Inflammatory macrophage treated with lipopolysaccharide for 4 hours (primary cell): ENCODE measurements at regions not wholly inside any gene's neighbourhood (a gene's known extent, or its start where the extent isn't known, plus 50 kb on each side); places are given as distances from the start of the nearest gene placed in this dataset.
"Not testable (repeated sequence)": the region's sequence is repeated elsewhere in the genome, so short reads cannot be mapped to it uniquely, and the experiment has no call there.

Source experiments
- DNase-seq: peaks from one replicate; pipeline ENCODE4 v3.0.0-alpha.2; 2020

DNA sequence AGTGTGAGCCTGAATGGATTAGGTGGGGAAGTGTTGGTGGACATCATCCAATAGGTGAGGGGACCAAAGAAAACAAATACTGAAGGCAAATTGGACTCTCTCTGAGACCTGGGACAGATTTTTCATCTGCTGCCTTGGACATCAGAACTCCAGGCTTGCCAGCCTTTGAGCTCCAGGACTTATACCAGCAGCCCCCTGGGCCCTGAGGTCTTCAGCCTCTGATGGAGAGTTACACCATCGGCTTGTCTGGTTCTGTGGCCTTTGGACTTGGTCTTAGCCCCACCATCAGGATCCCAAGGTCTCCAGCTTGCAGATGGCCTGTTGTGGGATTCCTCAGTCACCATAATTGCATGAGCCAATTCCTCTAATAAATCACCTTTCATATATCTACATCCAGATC is 80.8 kb upstream of the SLC8A3 start:
- DNase-seq = no peak

DNA sequence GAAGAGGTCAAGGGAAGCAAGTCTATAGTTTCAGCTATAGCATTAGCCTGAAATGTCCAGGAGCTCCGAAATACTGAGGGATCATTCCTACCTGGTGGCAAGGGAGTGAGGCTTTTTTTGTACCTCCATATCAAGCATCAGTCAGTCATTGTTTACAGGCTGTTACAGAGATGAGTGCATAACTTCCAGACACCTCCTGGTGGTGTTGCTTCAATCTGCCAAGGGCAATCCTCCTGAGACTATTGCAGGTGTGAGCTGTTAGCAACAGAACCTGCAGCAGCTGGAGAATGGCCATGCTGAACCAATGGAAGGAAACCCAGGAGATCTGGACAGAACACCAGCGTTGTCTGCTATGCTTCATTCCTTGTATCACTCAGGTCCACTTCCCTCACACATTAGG is 80.0 kb upstream of the SLC8A3 start:
- DNase-seq = no peak

DNA sequence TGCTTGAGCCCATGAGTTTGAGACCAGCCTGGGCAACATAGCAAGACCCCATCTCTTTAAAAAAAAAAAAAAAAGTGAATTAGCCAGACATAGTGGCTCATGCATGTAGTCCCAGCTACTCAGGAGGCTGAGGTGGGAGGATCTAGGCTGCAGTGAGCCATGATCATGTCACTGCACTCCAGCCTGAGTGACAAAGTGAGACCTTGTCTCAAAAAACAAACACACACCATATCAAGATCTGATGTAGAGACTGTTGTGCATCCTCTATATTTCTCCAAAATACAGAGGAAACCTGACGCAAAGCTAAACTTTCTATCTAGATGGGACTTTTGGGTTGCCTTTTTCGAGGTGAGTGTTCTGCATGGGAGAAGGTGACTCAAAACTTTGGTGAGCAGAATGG is 77.4 kb upstream of the SLC8A3 start:
- no peak for DNase-seq

DNA sequence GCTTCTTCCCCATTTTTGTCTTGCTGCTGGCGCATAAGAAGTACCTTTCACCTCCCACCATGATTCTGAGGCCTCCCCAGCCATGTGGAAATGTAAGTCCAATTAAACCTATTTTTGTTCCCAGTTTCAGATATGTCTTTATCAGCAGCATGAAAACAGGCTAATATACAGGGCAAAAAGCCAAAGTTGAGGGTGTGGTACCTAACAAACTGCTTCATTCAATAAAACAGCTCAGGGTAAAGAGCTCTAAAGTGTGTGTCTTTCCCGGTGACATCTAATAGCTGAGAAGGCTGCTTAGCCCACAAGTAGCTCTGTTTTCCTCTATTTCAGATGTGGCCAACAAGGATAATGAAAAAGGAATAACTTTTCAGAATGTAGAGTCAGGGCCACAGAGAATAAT is 76.7 kb upstream of the SLC8A3 start:
- no peak for DNase-seq

DNA sequence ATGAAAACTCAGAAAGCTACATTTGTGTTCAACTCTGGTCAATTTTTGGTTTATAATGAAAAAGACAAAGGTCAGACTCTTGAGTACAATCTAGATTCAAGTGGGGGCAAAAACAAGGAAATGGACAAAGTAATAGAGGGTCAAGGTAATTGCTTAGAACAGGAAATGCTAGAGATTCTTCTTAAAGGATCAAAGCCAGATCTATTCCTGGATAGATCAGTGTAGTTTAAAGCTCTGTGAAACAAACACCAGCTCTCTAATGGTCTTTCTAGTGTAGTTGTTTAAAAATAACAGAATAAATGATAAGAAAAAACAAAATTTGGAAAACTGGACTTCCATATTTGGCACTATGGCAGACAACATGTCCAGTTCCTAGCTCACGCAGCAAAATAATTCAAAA is 70.7 kb upstream of the SLC8A3 start:
- no peak for DNase-seq

DNA sequence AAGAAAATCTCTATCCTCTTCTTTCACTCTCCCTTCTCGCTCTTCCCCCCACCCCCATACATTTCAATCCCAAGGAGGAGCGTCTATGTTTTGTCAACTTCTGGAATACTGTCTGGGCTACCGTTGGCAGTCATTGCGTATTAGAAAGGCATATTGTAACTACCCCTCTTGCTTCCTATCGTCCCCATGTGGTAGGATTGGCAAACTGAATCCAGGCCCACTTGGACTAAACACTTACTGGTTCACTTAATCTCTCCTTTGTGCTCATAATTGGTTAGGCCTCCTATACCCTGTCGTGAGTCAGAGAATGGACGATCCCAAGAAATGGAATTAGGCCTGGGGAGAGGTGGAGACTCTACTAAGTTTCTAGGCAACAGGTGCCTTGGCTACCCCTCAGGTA is 68.8 kb upstream of the SLC8A3 start:
- peak; percentile 8 for DNase-seq

DNA sequence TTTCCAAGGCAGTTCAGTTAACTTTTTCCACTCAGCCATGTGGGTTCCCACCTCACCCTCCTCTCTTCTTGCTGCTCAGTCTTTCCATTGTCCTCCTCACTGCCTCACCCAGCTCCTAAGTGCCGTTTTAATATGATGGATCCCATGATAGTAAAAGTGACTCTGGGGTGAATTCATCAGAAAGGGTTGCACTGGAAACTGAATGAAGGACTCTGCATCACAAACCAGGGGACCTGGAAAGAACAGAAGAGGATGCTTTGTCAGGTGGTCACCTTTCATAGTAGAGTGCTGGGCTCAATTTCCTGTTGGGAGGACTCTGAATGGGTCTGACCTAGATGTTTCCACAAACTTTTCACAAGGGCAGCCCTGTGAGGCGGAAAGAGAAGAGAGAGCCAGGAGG is 67.8 kb upstream of the SLC8A3 start:
- no peak for DNase-seq

DNA sequence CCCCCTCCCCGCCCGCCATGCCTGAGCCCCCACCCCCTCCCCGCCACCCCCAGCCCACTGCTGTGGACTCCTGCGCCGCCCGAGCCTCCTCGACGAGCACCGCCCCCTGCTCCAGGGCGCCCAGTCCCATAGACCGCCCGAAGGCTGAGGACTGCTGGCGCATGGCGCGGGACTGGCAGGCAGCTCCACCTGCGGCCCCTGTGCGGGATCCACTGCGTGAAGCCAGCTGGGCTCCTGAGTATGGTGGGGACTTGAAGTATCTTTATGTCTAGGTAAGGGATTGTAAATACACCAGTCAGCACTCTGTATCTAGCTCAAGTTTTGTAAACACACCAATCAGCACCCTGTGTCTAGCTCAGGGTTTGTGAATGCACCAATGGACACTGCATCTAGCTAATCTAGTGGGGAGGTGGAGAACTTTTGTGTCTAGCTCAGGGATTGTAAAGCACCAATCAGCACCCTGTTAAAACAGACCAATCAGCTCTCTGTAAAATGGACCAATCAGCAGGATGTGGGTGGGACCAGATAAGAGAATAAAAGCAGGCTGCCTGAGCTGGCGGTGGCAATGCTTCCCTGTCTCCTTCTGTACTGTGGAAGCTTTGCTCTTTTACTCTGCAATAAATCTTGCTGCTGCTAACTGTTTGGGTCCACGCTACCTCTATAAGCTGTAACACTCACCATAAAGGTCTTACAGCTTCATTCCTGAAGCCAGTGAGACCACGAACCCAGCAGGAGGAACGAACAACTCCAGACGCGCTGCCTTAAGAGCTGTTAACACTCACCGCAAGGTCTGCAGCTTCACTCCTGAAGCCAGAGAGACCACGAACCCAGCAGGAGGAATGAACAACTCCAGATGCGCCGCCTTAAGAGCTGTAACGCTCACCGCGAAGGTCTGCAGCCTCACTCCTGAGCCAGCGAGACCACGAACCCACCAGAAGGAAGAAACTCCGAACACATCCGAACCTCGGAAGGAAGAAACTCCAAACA is 66.6 kb upstream of the SLC8A3 start:
- not testable (repeated sequence) for DNase-seq

DNA sequence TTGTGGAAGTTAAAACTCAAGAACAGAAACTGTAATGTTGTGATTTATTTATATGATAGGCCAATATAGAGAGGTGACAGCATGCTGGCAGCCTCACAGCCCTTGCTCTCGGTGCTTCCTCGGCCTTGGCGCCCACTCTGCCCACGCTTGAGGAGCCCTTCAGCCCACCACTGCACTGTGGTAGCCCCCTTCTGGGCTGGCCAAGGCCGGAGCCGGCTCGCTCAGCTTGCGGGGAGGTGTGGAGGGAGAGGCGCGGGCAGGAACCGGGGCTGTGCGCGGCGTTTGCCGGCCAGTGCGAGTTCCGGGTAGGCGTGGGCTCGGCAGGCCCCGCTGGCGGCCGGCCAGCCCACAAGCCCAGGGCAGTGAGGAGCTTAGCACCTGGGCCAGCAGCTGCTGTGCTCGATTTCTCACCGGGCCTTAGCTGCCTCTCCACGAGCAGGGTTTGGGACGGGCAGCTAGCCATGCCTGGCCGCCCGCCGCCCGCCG is 65.8 kb upstream of the SLC8A3 start:
- peak; percentile 18 for DNase-seq

DNA sequence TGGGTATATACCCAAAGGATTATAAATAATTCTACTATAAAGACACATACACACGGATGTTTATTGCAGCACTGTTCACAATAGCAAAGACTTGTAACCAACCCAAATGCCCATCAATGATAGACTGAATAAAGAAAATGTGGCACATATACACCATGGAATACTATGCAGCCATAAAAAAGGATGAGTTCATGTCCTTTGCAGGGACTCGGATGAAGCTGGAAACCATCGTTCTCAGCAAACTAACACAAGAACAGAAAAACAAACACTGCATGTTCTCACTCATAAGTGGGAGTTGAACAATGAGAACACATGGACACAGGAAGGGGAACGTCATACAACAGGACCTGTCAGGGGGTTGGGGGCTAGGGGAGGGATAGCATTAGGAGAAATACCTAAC is 64.8 kb upstream of the SLC8A3 start:
- not testable (repeated sequence) for DNase-seq

DNA sequence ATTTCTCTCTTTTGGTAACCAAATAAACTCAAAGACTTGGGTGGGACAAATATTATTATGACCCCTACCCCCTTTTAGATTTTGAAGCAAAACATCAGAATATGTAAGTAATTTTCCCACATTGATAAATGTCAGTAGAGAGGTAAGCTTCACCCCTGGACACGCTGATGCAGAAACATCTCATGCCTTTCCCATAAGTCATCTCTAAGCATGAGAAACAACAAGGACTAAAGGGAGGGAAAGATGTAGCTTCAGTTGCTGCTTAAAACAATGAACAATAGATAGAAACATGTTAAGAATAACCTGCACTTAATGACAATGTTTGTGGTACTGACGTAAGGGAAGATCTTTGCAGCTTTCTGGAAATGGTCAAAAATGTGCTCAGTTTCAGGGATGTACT is 56.3 kb upstream of the SLC8A3 start:
- DNase-seq = no peak

DNA sequence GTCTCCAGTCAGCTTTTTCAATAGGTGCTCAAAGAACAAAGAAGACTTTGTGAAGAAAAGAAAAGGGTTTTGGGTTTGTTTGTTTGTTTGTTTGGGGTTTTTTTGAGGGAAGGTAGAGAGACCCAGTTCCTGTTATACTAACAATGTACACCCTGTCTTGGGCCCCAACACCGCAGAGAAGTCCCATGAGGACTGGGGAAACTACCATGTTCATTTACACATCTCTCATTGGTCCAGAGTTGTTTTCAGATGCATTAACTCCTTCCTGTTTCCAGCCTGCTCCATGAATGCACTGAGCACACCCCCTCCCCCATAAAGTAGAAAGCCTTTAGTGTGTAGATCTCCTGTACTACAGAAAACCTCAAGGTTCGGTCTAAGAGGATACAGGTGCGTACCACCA is 51.1 kb upstream of the SLC8A3 start:
- DNase-seq = no peak

DNA sequence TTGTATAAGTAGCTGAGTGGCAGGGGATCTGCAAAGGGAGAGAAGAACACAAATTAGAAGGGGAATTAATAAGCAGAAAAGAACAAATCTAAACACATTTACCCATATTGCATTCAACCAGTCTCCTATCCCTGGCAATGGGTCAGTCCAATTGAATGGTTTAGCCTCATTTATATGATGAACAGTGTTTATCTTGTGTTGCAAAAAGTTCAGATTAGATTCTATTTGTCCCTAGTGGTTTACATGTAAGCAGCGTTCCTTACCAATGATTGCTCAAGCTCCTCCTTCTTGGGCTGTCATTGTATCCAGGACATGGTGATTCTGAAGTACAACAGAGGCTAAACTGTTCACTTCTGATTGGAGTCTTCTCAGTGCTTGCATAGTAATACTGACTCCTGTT is 49.9 kb upstream of the SLC8A3 start:
- DNase-seq = not testable (repeated sequence)
